Trophoblast cell (in vitro differentiated cells and primary cell): ENCODE measurements at regions not wholly inside any gene's neighbourhood (a gene's known extent, or its start where the extent isn't known, plus 50 kb on each side); places are given as distances from the start of the nearest gene placed in this dataset.
"Not testable (repeated sequence)": the region's sequence is repeated elsewhere in the genome, so short reads cannot be mapped to it uniquely, and the experiment has no call there.

Experiments
- DNase-seq, 2 donors: peaks; one replicate each; pipeline ENCODE4 v3.0.0-alpha.2; 2016
- H2AFZ ChIP-seq: 2 replicates; pipeline ENCODE4 v1.6.1; 2013; ENCODE audit warnings: low read length, moderate library complexity, mild to moderate bottlenecking; ENCODE audit not compliant: insufficient read depth, poor library complexity
- H2AK5ac ChIP-seq: 2 replicates; pipeline ENCODE4 v1.6.1; 2013; ENCODE audit warnings: mild to moderate bottlenecking, low read length
- H2BK120ac ChIP-seq: 2 replicates; pipeline ENCODE4 v1.6.1; 2013; ENCODE audit warnings: low read length, mild to moderate bottlenecking, moderate library complexity; ENCODE audit not compliant: insufficient read depth, poor library complexity
- H2BK12ac ChIP-seq: 2 replicates; pipeline ENCODE4 v1.6.1; 2013; ENCODE audit warnings: mild to moderate bottlenecking, low read length, moderate library complexity
- H2BK5ac ChIP-seq: 2 replicates; pipeline ENCODE4 v1.6.1; 2013; ENCODE audit warnings: low read length, low read depth, moderate library complexity, mild to moderate bottlenecking; ENCODE audit not compliant: poor library complexity
- H3K14ac ChIP-seq: 2 replicates; pipeline ENCODE4 v1.6.1; 2013; ENCODE audit warnings: mild to moderate bottlenecking, low read length
- H3K18ac ChIP-seq: 2 replicates; pipeline ENCODE4 v1.6.1; 2013; ENCODE audit warnings: mild to moderate bottlenecking, low read length
- H3K23ac ChIP-seq: 2 replicates; pipeline ENCODE4 v1.6.1; 2013; ENCODE audit warnings: low read length
- H3K27ac ChIP-seq: 2 replicates; pipeline ENCODE4 v1.5.1; 2013; ENCODE audit warnings: low read depth, mild to moderate bottlenecking, inconsistent platforms, low read length, moderate library complexity
- H3K27me3 ChIP-seq: 2 replicates; pipeline ENCODE4 v1.6.1; 2013; ENCODE audit warnings: inconsistent platforms, mild to moderate bottlenecking, low read length, moderate library complexity; ENCODE audit not compliant: insufficient read depth
- H3K36me3 ChIP-seq, 2 experiments: 1 replicate in 1 of 2; 2 replicates in 1 of 2; pipeline ENCODE4 v1.6.1; 2013; ENCODE audit warnings: low read length in 2 of 2, mild to moderate bottlenecking in 2 of 2, moderate library complexity in 1 of 2; ENCODE audit not compliant: insufficient read depth in 2 of 2, control insufficient read depth in 1 of 2
- H3K4ac ChIP-seq: 2 replicates; pipeline ENCODE4 v1.6.1; 2013; ENCODE audit warnings: low read depth, mild to moderate bottlenecking, low read length, moderate library complexity
- H3K4me1 ChIP-seq, 2 experiments: 1 replicate in 1 of 2; 2 replicates in 1 of 2; pipeline ENCODE4 v1.6.1; 2013; ENCODE audit warnings: low read length in 2 of 2, mild to moderate bottlenecking in 2 of 2, moderate library complexity in 1 of 2; ENCODE audit not compliant: insufficient read depth in 2 of 2, control insufficient read depth in 1 of 2
- H3K4me2 ChIP-seq: 2 replicates; pipeline ENCODE4 v1.6.1; 2013; ENCODE audit warnings: inconsistent platforms, mild to moderate bottlenecking, low read length, moderate library complexity
- H3K4me3 ChIP-seq: 2 replicates; pipeline ENCODE4 v1.5.1; 2013; ENCODE audit warnings: mild to moderate bottlenecking, low read depth, low read length, inconsistent platforms
- H3K79me1 ChIP-seq: one replicate; pipeline ENCODE4 v1.6.1; 2013; ENCODE audit warnings: low read length
- H3K79me2 ChIP-seq: 2 replicates; pipeline ENCODE4 v1.6.1; 2013; ENCODE audit warnings: low read length, mild to moderate bottlenecking; ENCODE audit not compliant: control insufficient read depth, insufficient read depth, poor library complexity
- H3K9ac ChIP-seq: 2 replicates; pipeline ENCODE4 v1.6.1; 2013; ENCODE audit warnings: mild to moderate bottlenecking, low read length
- H3K9me3 ChIP-seq: 2 replicates; pipeline ENCODE4 v1.6.1; 2013; ENCODE audit warnings: low read depth, mild to moderate bottlenecking, control low read depth, inconsistent platforms, low read length; ENCODE audit not compliant: insufficient read depth
- H4K12ac ChIP-seq: 2 replicates; pipeline ENCODE4 v1.6.1; 2013; ENCODE audit warnings: low read depth, mild to moderate bottlenecking, low read length, moderate library complexity
- H4K8ac ChIP-seq: 2 replicates; pipeline ENCODE4 v1.6.1; 2013; ENCODE audit warnings: low read depth, mild to moderate bottlenecking, low read length, moderate library complexity
- H4K91ac ChIP-seq: one replicate; pipeline ENCODE4 v1.6.1; 2013; ENCODE audit warnings: low read depth, mild to moderate bottlenecking, low read length, moderate library complexity
- WGBS: extraction: QIAGEN DNeasy Blood & Tissue Kit; methylation state at CpG from one replicate; pipeline ENCODE4 v1.1.7; 2013; ENCODE audit warnings: missing lambda C conversion rate; ENCODE audit not compliant: insufficient read length, insufficient coverage; ENCODE audit errors: extremely low coverage; 5-methylcytosine and 5-hydroxymethylcytosine counted together

- Histone ChIP-seq H3K23ac (no peak overlapping the region), H2BK120ac (no peak overlapping the region), H3K79me2 (no peaks in the 10 kb centered on the region), H4K91ac (no peak overlapping the region), H3K79me1 (no peaks in the 10 kb centered on the region), H2BK12ac (no peak overlapping the region), H3K27ac (no peak overlapping the region), H2BK5ac (no peak overlapping the region), H3K4me3 (no peak overlapping the region), H3K9ac (no peak overlapping the region), H3K27me3 (no peaks in the 10 kb centered on the region), H4K12ac (no peak overlapping the region), H3K14ac (no peak overlapping the region), H3K4ac (no peak overlapping the region), H3K9me3 (peaks cover 2% of the 10 kb centered on the region), H3K36me3 (no peaks in the 10 kb centered on the region), H3K4me1 (no peaks in the 10 kb centered on the region), H2AK5ac (no peak overlapping the region), H4K8ac (no peak overlapping the region), H3K18ac (no peak overlapping the region), H3K4me2 (no peak overlapping the region), H2AFZ (no peak overlapping the region)
- WGBS, result no CpG with 5 or more reads among the region's 4 CpGs
- DNase-seq, result peak in 1 of 2 donors; percentile 47
These were observed 504.7 kb upstream of the MIS18BP1 start for GRCh38 chr14:45757655-45758054.

DNA sequence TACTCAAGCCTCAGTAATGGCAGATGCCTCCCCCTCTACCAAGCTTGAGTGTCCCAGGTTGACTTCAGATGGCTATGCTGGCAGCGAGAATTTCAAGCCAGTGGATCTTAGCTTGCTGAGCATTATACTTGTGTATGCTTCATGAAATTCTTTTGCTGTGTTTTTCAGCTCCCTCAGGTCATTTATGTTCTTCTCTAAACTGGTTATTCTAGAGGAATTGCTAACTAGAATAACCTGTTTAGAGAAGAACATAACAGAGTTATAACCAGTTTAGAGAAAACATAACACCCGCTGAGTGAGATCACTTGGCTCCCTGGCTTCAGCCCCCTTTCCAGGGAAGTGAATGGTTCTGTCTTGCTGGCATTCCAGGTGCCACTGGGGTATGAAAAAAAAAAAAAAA, 503.4 kb upstream of the MIS18BP1 start:
- not testable (repeated sequence) for H3K9me3 ChIP-seq, H3K4me2 ChIP-seq, H3K79me1 ChIP-seq, H2AK5ac ChIP-seq, H3K14ac ChIP-seq, H2BK12ac ChIP-seq, H3K79me2 ChIP-seq, H3K36me3 ChIP-seq, H3K4ac ChIP-seq, H4K12ac ChIP-seq, H2BK5ac ChIP-seq, H3K18ac ChIP-seq, H2AFZ ChIP-seq, H3K4me1 ChIP-seq, H3K9ac ChIP-seq, H2BK120ac ChIP-seq, H4K8ac ChIP-seq, H4K91ac ChIP-seq, H3K23ac ChIP-seq, H3K27me3 ChIP-seq, H3K27ac ChIP-seq, H3K4me3 ChIP-seq
- DNase-seq, result peak; percentile 1 to 67
- WGBS, result no CpG with 5 or more reads among the region's 2 CpGs

GRCh38 chr14:45743884-45744283, 490.9 kb upstream of the MIS18BP1 start:
- Histone ChIP-seq H2AFZ (no peak overlapping the region), H3K79me2 (no peaks in the 10 kb centered on the region), H3K4me3 (no peak overlapping the region), H3K18ac (no peak overlapping the region), H4K12ac (no peak overlapping the region), H2AK5ac (no peak overlapping the region), H3K4ac (no peak overlapping the region), H3K4me2 (no peak overlapping the region), H3K36me3 (no peaks in the 10 kb centered on the region), H3K27me3 (no peaks in the 10 kb centered on the region), H3K9me3 (no peaks in the 10 kb centered on the region), H4K8ac (no peak overlapping the region), H3K23ac (no peak overlapping the region), H3K4me1 (no peaks in the 10 kb centered on the region), H3K14ac (no peak overlapping the region), H3K27ac (no peak overlapping the region), H4K91ac (no peak overlapping the region), H2BK12ac (no peak overlapping the region), H2BK5ac (no peak overlapping the region), H3K9ac (no peak overlapping the region), H2BK120ac (no peak overlapping the region), H3K79me1 (no peaks in the 10 kb centered on the region)
- DNase-seq, result no peak
- no CpG with 5 or more reads among the region's 5 CpGs for WGBS

DNA sequence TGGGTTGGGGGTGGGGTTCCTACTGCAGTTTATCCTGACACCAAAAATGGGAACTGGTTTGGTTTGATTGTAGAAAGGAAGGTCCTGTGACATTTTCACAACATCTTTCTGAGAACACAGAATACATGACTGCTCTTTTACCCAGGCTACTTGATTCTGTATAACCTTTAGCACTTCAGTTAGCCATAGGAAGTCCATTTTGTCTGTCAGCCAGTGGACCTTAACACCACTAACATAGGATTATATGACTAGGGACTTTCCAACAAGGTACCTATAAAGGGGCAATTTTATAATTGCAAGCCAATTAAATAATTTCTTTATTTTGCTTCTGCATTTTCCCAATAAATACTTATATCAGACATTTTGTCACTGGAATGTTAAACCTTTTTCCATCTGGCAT, 489.2 kb upstream of the MIS18BP1 start:
- Histone ChIP-seq H2BK12ac (no peak overlapping the region), H3K4me2 (no peak overlapping the region), H2BK120ac (no peak overlapping the region), H3K27ac (no peak overlapping the region), H2AFZ (no peak overlapping the region), H3K9ac (no peak overlapping the region), H3K27me3 (no peaks in the 10 kb centered on the region), H3K79me2 (no peaks in the 10 kb centered on the region), H3K23ac (no peak overlapping the region), H3K18ac (no peak overlapping the region), H4K91ac (no peak overlapping the region), H2AK5ac (no peak overlapping the region), H2BK5ac (no peak overlapping the region), H4K12ac (no peak overlapping the region), H3K9me3 (no peaks in the 10 kb centered on the region), H3K36me3 (no peaks in the 10 kb centered on the region), H4K8ac (no peak overlapping the region), H3K79me1 (no peaks in the 10 kb centered on the region), H3K14ac (no peak overlapping the region), H3K4ac (no peak overlapping the region), H3K4me1 (no peaks in the 10 kb centered on the region), H3K4me3 (no peak overlapping the region)
- DNase-seq, result no peak
